ENCODE measurements at regions not wholly inside any gene's neighbourhood (a gene's known extent, or its start where the extent isn't known, plus 50 kb on each side); places are given as distances from the start of the nearest gene placed in this dataset.
A peak's percentile ranks its signal among the peaks of the same experiment; 100 is the strongest.

GRCh38 chr3:98979296-98979695 is 77.8 kb upstream of the DCBLD2 start:
- Histone ChIP-seq H4K20me1 (ENCODE audit: insufficient read depth) (no peaks in the 10 kb centered on the region), H3K27me3 (ENCODE audit: insufficient read depth, low read depth) (no peaks in the 10 kb centered on the region), H3K79me2 (ENCODE audit: insufficient read depth, low read depth) (no peaks in the 10 kb centered on the region), H3K9ac (no peak overlapping the region), H3K4me1 (ENCODE audit: low read depth, poor library complexity, severe bottlenecking) (peaks cover 28% of the 10 kb centered on the region), H3K36me3 (ENCODE audit: insufficient read depth) (no peaks in the 10 kb centered on the region), H3K4me3 (IDR thresholded peaks at IDR 0.05; ENCODE audit: insufficient read depth, low read depth, low read length) (no peak overlapping the region), H3K4me2 (no peak overlapping the region), H3K27ac (no peak overlapping the region), H2AFZ (ENCODE audit: low read depth) (no peak overlapping the region)
- TF ChIP-seq CTCF (conservative IDR thresholded peaks at IDR 0.05; ENCODE audit: low read depth, low read length) = no peak

GRCh38 chr3:98978068-98978811 is 76.7 kb upstream of the DCBLD2 start:
- no peaks in the 10 kb centered on the region for H3K36me3 ChIP-seq (ENCODE audit: insufficient read depth)
- H3K4me2 ChIP-seq = peak overlapping the region; percentile 5; the same call in 1 of the 2 replicates
- no peaks in the 10 kb centered on the region for H3K27me3 ChIP-seq (ENCODE audit: insufficient read depth, low read depth)
- no peak overlapping the region for H3K4me3 ChIP-seq (IDR thresholded peaks at IDR 0.05; ENCODE audit: insufficient read depth, low read depth, low read length)
- H2AFZ ChIP-seq (ENCODE audit: low read depth) = peak overlapping the region; percentile 19; the same call in 1 of the 2 replicates
- H3K9ac ChIP-seq = no peak overlapping the region
- TF ChIP-seq CTCF (conservative IDR thresholded peaks at IDR 0.05; ENCODE audit: low read depth, low read length) = no peak
- no peaks in the 10 kb centered on the region for H3K79me2 ChIP-seq (ENCODE audit: insufficient read depth, low read depth)
- no peak overlapping the region for H3K27ac ChIP-seq
- no peaks in the 10 kb centered on the region for H4K20me1 ChIP-seq (ENCODE audit: insufficient read depth)
- H3K4me1 ChIP-seq (ENCODE audit: low read depth, poor library complexity, severe bottlenecking) = peaks cover 28% of the 10 kb centered on the region

- H3K27ac ChIP-seq = peak overlapping the region; percentile 21; the same call in 1 of the 2 replicates
- peak overlapping the region; percentile 5; the same call in 1 of the 2 replicates for H3K4me2 ChIP-seq
- no peaks in the 10 kb centered on the region for H3K27me3 ChIP-seq (ENCODE audit: insufficient read depth, low read depth)
- H3K79me2 ChIP-seq (ENCODE audit: insufficient read depth, low read depth) = no peaks in the 10 kb centered on the region
- H3K36me3 ChIP-seq (ENCODE audit: insufficient read depth) = no peaks in the 10 kb centered on the region
- H3K9ac ChIP-seq = no peak overlapping the region
- no peak overlapping the region for H3K4me3 ChIP-seq (IDR thresholded peaks at IDR 0.05; ENCODE audit: insufficient read depth, low read depth, low read length)
- peak overlapping the region; percentile 19; the same call in 1 of the 2 replicates for H2AFZ ChIP-seq (ENCODE audit: low read depth)
- peaks cover 28% of the 10 kb centered on the region for H3K4me1 ChIP-seq (ENCODE audit: low read depth, poor library complexity, severe bottlenecking)
- no peaks in the 10 kb centered on the region for H4K20me1 ChIP-seq (ENCODE audit: insufficient read depth)
- TF ChIP-seq CTCF (conservative IDR thresholded peaks at IDR 0.05; ENCODE audit: low read depth, low read length) = no peak
Observed at GRCh38 chr3:98977520-98977919, 76.0 kb upstream of the DCBLD2 start.

GRCh38 chr3:98974442-98974841 is 72.9 kb upstream of the DCBLD2 start:
- H3K36me3 ChIP-seq (ENCODE audit: insufficient read depth) = no peaks in the 10 kb centered on the region
- no peak overlapping the region for H3K4me2 ChIP-seq
- no peaks in the 10 kb centered on the region for H3K27me3 ChIP-seq (ENCODE audit: insufficient read depth, low read depth)
- H3K4me1 ChIP-seq (ENCODE audit: low read depth, poor library complexity, severe bottlenecking) = peaks cover 12% of the 10 kb centered on the region
- no peak overlapping the region for H3K27ac ChIP-seq
- H3K4me3 ChIP-seq (IDR thresholded peaks at IDR 0.05; ENCODE audit: insufficient read depth, low read depth, low read length) = no peak overlapping the region
- TF ChIP-seq CTCF (conservative IDR thresholded peaks at IDR 0.05; ENCODE audit: low read depth, low read length) = no peak
- no peaks in the 10 kb centered on the region for H4K20me1 ChIP-seq (ENCODE audit: insufficient read depth)
- H3K79me2 ChIP-seq (ENCODE audit: insufficient read depth, low read depth) = no peaks in the 10 kb centered on the region
- H3K9ac ChIP-seq = no peak overlapping the region
- H2AFZ ChIP-seq (ENCODE audit: low read depth) = no peak overlapping the region
